ENCODE measurements at regions not wholly inside any gene's neighbourhood (a gene's known extent, or its start where the extent isn't known, plus 50 kb on each side); places are given as distances from the start of the nearest gene placed in this dataset.

DNA sequence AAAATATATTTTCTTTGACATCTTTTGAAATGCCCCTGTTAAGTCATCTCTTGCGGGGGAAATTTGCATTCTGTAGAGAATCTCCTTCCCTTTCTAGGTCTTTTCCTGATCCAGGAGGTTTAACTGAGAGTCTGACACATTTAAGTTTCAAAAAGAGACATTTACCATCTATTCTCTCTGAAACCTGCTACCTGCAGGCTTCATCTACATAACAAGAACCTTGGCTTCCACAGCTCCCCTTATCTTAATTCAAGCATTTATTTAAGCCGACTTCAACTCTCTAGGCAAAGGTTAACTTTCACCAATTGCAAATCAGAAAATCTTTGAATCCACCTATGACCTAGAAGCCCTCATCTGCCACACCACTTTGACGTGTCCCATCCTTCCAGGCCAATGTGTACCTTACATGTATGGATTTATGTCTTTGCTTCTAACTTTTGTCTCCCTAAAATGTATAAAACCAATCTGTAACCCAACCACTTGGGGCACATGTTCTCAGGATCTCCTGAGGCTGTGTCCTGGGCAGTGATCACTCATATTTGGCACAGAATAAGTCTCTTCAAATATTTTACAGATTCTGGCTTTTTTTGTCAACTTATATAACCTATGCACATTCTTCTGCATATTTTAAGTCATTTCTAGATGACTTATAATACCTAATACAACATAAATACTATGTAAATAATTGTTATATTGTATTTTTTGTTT is 666.7 kb downstream of the UTRN start (continued):
- TF ChIP-seq ZIK1 (CRISPR knock-in tag; IDR thresholded peaks at IDR 0.05; ENCODE audit: borderline replicate concordance, low read depth) (no peak), USF2 (IDR thresholded peaks at IDR 0.05; ENCODE audit: low read depth, low read length) (no peak), USF2 (CRISPR knock-in tag; IDR thresholded peaks at IDR 0.05; ENCODE audit: borderline replicate concordance) (no peak)

- POLR2A ChIA-PET: no interaction called here
- TF ChIP-seq ZFYVE20 (CRISPR knock-in tag; IDR thresholded peaks at IDR 0.05; ENCODE audit: borderline replicate concordance, low read depth): no peak
- no peak for TF ChIP-seq ZNF558 (CRISPR knock-in tag; IDR thresholded peaks at IDR 0.05; ENCODE audit: borderline replicate concordance)
- no peaks in the 10 kb centered on the region for H3K9me3 ChIP-seq (ENCODE audit: low read length)
- 18% methylated on average over 3 of the region's 3 CpGs for WGBS (ENCODE audit: low lambda C conversion rate)
- no peak overlapping the region for H3K9ac ChIP-seq (ENCODE audit: insufficient read depth, low read depth, low read length)
- intact Hi-C loops (cut with micrococcal nuclease; ENCODE audit: unreplicated experiment) (no loop called here), in situ Hi-C loops (cut with HindIII; ENCODE audit: extremely low pct_ligation_motif_present, low pct_unique_long_range_greater_than_20kb) (no loop called here)
- H2AFZ ChIP-seq (ENCODE audit: low read length): no peak overlapping the region
- H3K27me3 ChIP-seq (ENCODE audit: control insufficient read depth in 1 of 2, insufficient read depth in 2 of 2, low read length in 2 of 2): peaks cover 0 to 4% of the 10 kb centered on the region in 2 experiments; a peak in 1 of 5 replicates
- H3K36me3 ChIP-seq (replicated peaks in 1 of 2; ENCODE audit: control insufficient read depth in 1 of 2, insufficient read depth in 2 of 2, low read length in 2 of 2): no peaks in the 10 kb centered on the region
- no peaks in the 10 kb centered on the region for H3K79me2 ChIP-seq (ENCODE audit: insufficient read depth, low read length)
- no TSS peak for BruUV-seq (replicated peaks)
- no peak for DNase-seq (ENCODE audit: low spot score)
- H3K4me1 ChIP-seq (ENCODE audit: insufficient read depth, low read length): no peaks in the 10 kb centered on the region
- H3K27ac ChIP-seq (ENCODE audit: extremely low read length, insufficient read depth, low read length): no peak overlapping the region
- CTCF ChIA-PET (ENCODE audit: low intra/inter-chr PET ratio, low total read pairs): no interaction called here
- H3K4me3 ChIP-seq (replicated peaks in 1 of 3; ENCODE audit: insufficient read depth in 1 of 3, low read depth in 2 of 3, low read length in 3 of 3): no peak overlapping the region
- FAIRE-seq: no peak
- no peaks in the 10 kb centered on the region for H4K20me1 ChIP-seq (ENCODE audit: insufficient read depth, low read length)
- H3K4me2 ChIP-seq (ENCODE audit: low read depth, low read length): no peak overlapping the region
- ATAC-seq: no peak
Observed at GRCh38 chr6:144952456-144953240, 667.5 kb downstream of the UTRN start.

Data from HepG2 (cell line).